B cell (primary cell): ENCODE measurements at regions not wholly inside any gene's neighbourhood (a gene's known extent, or its start where the extent isn't known, plus 50 kb on each side); places are given as distances from the start of the nearest gene placed in this dataset.

Experiments
- CTCF ChIP-seq: fragments of 200-600 bp; IDR thresholded peaks from one replicate; pipeline ENCODE4 v1.8.0; 2022; ENCODE audit warnings: antibody characterized with exemption, mild to moderate bottlenecking
- EZH2 ChIP-seq: IDR thresholded peaks from 2 replicates; pipeline ENCODE4 v1.6.1; 2012; ENCODE audit warnings: borderline replicate concordance, low read depth, mild to moderate bottlenecking, moderate library complexity, low read length; ENCODE audit not compliant: insufficient read depth, poor library complexity, severe bottlenecking

DNA sequence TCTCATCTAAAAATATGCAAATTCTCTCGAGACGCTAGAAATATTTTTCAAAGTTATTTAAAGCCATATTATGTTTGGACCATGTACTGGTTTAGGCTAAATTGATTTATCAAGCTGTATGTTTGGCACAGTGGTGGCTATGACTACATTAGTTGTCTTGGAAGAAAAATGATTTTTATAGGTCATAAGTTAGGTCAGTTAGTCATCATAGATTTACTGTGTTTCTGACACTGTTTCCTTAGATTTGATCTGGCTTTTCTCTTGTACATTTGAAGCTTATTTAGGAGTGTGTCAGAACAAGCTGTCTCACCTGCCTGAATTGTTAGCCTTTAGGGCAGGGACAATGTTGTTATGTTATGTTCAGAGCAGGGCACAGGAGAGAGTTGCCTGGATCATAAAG, 161.1 kb upstream of the FBXO33 start:
- no peak for TF ChIP-seq CTCF
- no peak for TF ChIP-seq EZH2
